GM12872 (cell line): ENCODE measurements at regions not wholly inside any gene's neighbourhood (a gene's known extent, or its start where the extent isn't known, plus 50 kb on each side); places are given as distances from the start of the nearest gene placed in this dataset.

Experiments
- TF ChIP-seq, protein P1 (sequence below): IDR thresholded peaks from 3 replicates; pipeline ENCODE4 v1.5.1; 2011; ENCODE audit warnings: low read depth, mild to moderate bottlenecking, low read length, moderate library complexity; ENCODE audit not compliant: insufficient read depth

DNA sequence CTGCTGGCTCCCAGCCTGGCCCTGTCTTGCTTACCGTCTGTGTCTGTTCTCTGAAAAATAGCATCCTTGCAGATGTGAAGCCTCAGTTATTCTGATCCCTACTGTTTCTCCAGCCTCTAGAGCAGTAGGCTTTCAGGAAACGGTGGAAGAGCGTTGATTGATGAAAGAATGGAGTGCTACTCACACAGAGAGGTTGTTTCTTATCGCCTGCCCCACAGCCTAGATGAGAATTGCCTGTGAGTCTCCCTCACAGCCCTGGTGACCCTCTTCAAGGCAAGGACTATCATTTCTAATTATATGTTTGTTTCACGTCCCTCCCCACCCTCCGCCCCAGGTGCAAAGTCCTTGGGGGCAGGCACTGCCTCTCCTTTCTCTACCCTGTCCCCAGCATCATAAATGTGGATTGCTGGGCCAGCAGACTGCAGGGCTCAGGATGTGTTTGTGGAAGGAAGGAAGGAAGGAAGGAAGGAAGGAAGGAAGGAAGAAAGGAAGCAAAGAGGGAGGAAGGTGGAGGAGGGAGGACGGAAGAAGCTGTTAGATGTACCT, 575.3 kb upstream of the B3GAT1 start:
- TF ChIP-seq, protein P1, sequence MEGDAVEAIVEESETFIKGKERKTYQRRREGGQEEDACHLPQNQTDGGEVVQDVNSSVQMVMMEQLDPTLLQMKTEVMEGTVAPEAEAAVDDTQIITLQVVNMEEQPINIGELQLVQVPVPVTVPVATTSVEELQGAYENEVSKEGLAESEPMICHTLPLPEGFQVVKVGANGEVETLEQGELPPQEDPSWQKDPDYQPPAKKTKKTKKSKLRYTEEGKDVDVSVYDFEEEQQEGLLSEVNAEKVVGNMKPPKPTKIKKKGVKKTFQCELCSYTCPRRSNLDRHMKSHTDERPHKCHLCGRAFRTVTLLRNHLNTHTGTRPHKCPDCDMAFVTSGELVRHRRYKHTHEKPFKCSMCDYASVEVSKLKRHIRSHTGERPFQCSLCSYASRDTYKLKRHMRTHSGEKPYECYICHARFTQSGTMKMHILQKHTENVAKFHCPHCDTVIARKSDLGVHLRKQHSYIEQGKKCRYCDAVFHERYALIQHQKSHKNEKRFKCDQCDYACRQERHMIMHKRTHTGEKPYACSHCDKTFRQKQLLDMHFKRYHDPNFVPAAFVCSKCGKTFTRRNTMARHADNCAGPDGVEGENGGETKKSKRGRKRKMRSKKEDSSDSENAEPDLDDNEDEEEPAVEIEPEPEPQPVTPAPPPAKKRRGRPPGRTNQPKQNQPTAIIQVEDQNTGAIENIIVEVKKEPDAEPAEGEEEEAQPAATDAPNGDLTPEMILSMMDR = no peak

DNA sequence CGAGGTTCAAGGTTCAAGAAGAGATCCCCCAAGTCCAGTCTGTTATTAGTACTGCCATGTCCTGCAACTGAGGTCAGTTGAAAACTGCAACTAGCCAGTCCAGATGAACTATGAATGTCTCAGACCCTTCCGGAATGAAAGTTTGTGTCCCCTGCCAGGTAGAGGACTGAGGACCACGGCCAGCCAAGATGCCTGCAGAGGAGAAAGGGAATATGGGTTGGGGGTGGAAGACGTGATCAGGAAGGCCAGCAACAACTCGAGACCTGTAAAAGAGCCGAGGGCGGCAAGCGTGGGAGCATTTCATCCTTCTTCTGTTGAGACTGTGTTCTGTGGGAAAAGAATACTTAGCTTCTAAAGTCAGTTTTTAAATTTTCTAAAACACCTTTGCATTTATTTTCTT, 572.4 kb upstream of the B3GAT1 start:
- TF ChIP-seq, protein P1 = no peak

DNA sequence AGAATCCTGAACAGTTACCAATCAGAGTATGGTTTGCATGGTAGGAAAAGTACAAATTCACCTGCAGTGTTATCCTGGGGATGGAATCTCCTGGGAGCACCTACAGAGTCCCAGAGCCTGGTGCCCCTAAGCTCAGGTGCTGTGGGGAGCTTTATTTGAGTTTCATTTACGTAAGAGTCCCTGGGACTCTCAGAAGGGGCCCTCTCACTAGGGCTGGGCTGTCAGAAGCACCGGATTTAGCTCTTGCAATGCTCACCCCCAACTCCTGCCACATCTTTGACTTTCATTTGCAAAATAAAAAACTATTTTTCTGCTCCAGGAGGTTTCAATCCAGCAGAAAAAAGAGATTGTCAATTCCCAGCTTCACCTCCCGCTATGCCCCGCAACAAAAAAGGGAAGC, 569.8 kb upstream of the B3GAT1 start:
- TF ChIP-seq, protein P1 = no peak

DNA sequence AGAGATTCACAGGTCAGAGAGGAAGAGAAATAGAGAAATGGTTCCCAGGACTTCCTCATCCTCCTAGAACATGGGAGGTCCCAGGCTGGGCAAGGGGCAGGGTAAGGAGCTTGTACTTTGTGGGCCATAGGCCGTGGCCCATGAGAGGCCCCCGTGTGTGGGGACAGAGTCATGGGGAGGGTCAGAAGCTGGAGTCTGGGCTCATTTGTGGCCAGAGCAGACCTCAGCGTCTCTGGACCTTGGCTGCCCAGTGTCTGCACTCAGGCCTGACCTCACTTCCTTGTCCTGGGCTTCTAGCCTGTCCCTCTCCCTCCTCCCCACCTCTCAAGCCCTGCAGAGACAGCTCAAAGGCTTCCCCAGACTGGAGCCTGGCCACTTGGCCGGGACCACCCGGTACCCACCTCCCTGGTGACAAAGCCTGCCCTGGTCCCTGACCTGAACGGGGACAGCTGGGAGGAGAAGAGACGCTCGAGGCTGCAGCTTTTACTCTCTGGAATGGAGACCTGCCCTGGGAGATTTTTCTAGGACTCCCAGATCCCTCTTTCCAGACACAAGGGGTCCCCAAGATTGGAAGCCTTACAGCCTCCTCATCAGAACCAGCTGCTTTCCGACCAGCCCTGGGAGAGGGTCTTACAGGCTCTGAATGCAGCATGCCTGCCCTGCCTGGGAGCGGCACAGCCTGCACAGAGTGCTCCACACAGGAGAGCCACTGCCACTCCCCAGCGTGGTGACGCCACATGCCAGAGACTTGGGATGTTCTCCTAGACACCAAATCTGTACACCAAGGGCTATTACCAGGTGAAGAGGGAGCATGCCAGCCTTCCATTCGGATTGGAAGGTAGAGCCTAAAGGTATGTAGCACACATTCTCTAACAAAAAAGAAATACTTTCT, 569.0 kb upstream of the B3GAT1 start:
- TF ChIP-seq, protein P1 = no peak

DNA sequence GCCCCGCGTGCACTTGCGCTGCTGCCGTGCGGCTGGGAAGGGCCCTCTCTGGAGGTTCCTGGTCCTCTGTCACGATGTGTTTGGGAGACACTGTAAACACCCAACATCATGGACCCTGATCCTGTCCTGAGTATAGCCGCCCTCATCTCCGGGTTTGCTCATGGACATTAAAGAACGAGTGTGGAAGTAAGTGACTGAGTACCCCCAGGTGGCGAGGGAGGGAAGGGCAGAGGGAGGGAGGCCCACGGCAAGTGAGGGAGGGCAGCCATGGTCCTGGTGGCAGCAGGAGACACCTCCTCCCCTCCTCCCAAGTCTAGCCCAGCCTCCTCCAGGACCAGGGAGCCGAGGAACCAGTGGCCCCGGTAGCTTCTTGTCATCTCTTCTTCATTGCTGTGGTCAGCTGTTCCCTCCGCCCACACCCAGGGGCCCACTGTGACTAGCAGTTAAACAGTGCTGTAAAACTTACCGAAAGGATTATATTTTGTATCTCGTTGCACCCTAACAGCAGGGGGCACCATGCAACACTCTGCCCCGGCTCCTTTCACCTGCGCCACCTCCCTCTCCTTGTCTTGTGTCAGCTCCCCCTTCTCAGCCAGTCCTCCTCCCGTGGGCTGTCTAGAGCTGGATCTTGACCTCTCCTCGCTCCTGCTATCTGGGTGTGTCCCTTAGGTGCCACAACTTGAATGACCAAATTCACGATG, 566.5 kb upstream of the B3GAT1 start:
- TF ChIP-seq, protein P1 = no peak

DNA sequence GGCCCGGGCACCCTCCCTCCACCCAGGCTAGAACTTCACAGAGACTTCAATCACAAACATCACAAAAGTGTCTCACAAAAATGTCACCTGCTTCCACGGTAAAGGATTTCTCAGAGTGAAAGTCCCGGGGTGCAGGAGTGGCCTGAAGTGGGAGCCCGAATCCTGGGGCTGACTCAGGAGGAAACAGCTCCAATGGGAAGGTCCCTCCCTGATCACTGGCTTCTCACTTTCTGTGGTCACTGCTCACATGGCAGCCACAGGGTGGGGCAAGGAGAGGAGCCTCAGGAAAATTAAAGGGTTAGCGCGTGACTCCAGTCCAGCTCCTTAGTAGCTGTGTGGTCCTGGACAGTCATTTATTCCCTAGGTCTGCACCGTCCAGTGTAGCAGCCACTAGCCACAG, 564.5 kb upstream of the B3GAT1 start:
- TF ChIP-seq, protein P1 = no peak

DNA sequence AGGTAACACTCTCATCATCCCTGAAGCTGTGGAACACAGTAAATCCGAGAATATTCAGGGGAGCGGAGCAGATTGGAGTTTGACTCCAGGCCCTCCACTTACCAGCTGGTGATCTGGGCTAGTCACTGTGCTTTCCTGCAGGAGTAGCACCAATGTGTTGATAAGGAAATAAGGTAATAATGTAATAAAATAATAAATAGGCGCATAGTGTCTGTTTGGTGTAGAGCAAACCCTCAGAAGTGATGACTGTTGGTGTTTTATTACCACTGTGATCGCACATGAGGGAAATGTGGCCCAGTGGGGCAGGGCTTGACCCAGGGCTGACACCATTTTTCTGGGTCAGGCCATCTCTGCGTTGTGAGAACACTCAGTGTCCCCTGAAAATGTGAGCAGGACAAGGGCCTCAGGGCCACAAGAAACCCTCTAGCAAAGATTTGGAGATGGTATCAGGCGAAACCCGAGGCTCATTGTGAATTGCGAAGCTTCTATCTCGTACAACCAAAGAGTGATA, 563.9 kb upstream of the B3GAT1 start:
- TF ChIP-seq, protein P1 = no peak
